Mammary epithelial cell (primary cell): ENCODE measurements at regions not wholly inside any gene's neighbourhood (a gene's known extent, or its start where the extent isn't known, plus 50 kb on each side); places are given as distances from the start of the nearest gene placed in this dataset.

Experiments used
- CTCF ChIP-seq, 2 donors: IDR thresholded peaks in 1 of 2; conservative IDR thresholded peaks in 1 of 2; 2 replicates each; pipeline ENCODE4 v1.5.1; 2011 to 2012; ENCODE audit warnings: inconsistent platforms in 2 of 2, low read length in 2 of 2, mild to moderate bottlenecking in 2 of 2, control low read depth in 1 of 2, low read depth in 1 of 2; ENCODE audit not compliant: insufficient read depth in 1 of 2; ENCODE audit errors: extremely low read depth in 1 of 2
- EZH2 ChIP-seq: IDR thresholded peaks from 2 replicates; pipeline ENCODE4 v1.6.1; 2012; ENCODE audit warnings: low read length, inconsistent platforms, borderline replicate concordance

GRCh38 chr4:95979961-95980876 lies 140.3 kb downstream of the PDHA2 start:
- TF ChIP-seq CTCF (conservative IDR thresholded peaks at IDR 0.05 in 1 of 2, IDR thresholded peaks at IDR 0.05 in 1 of 2; ENCODE audit: extremely low read depth in 1 of 2, insufficient read depth in 1 of 2, low read depth in 1 of 2, low read length in 2 of 2) (no peak), EZH2 (no peak)
